HAP-1 (cell line): ENCODE measurements at regions not wholly inside any gene's neighbourhood (a gene's known extent, or its start where the extent isn't known, plus 50 kb on each side); places are given as distances from the start of the nearest gene placed in this dataset.
"Not testable (repeated sequence)": the region's sequence is repeated elsewhere in the genome, so short reads cannot be mapped to it uniquely, and the experiment has no call there.

Experiments used
- DNase-seq, 2 experiments: peaks; one replicate each; pipeline ENCODE4 v3.0.0-alpha.2; 2016 to 2020; ENCODE audit warnings: low spot score in 2 of 2
- H3K27me3 ChIP-seq: fragments of 250-450 bp; sonication (Bioruptor Pico); 2 replicates; pipeline ENCODE4 v1.5.1; 2020; ENCODE audit warnings: low read depth, mild to moderate bottlenecking, moderate library complexity
- H3K36me3 ChIP-seq: fragments of 250-450 bp; sonication (Bioruptor Pico); replicated peaks from 2 replicates; pipeline ENCODE4 v1.5.1; 2020; ENCODE audit warnings: mild to moderate bottlenecking
- H3K4me1 ChIP-seq: fragments of 250-450 bp; sonication (Bioruptor Pico); 2 replicates; pipeline ENCODE4 v1.5.1; 2020; ENCODE audit warnings: mild to moderate bottlenecking
- H3K4me3 ChIP-seq: fragments of 250-450 bp; sonication (Bioruptor Pico); 2 replicates; pipeline ENCODE4 v1.5.1; 2020; ENCODE audit warnings: mild to moderate bottlenecking, moderate library complexity
- H3K9me3 ChIP-seq: fragments of 250-450 bp; sonication (Bioruptor Pico); 2 replicates; pipeline ENCODE4 v1.5.1; 2020; ENCODE audit warnings: mild to moderate bottlenecking, moderate library complexity
- in situ Hi-C: fragments of 300-500 bp; cut with MboI; formaldehyde crosslinking; loops from 3 replicates; pipeline ENCODE4 v1.14.3; 2020; ENCODE audit warnings: low sequenced_read_pairs, inconsistent platforms, mixed read lengths

GRCh38 chr1:213357403-213357802 lies 306.4 kb downstream of the RPS6KC1 start:
- DNase-seq: no peak
- H3K4me3 ChIP-seq: no peak overlapping the region
- no peaks in the 10 kb centered on the region for H3K4me1 ChIP-seq
- in situ Hi-C loops: no loop called here
- 0 out of 2 replicates have a peak, but pooled peaks cover 3% of the 10 kb centered on the region for H3K27me3 ChIP-seq
- H3K36me3 ChIP-seq: no peaks in the 10 kb centered on the region
- no peaks in the 10 kb centered on the region for H3K9me3 ChIP-seq

GRCh38 chr1:213358368-213358767 lies 307.3 kb downstream of the RPS6KC1 start:
- H3K36me3 ChIP-seq, H3K27me3 ChIP-seq, DNase-seq, H3K9me3 ChIP-seq, in situ Hi-C loops, H3K4me3 ChIP-seq, H3K4me1 ChIP-seq: not testable (repeated sequence)

GRCh38 chr1:213362598-213362997 lies 311.6 kb downstream of the RPS6KC1 start:
- Histone ChIP-seq H3K36me3 (no peaks in the 10 kb centered on the region), H3K9me3 (no peaks in the 10 kb centered on the region), H3K4me1 (no peaks in the 10 kb centered on the region), H3K27me3 (no peaks in the 10 kb centered on the region), H3K4me3 (no peak overlapping the region)
- no peak for DNase-seq
- in situ Hi-C loops: no loop called here

GRCh38 chr1:213366141-213366831 lies 315.2 kb downstream of the RPS6KC1 start:
- H3K9me3 ChIP-seq: no peaks in the 10 kb centered on the region
- in situ Hi-C loops: no loop called here
- no peak for DNase-seq

GRCh38 chr1:213369465-213369864 lies 318.4 kb downstream of the RPS6KC1 start:
- H3K27me3 ChIP-seq: no peaks in the 10 kb centered on the region
- no peaks in the 10 kb centered on the region for H3K9me3 ChIP-seq
- DNase-seq: no peak
- in situ Hi-C loops: no loop called here
- H3K4me1 ChIP-seq: no peaks in the 10 kb centered on the region
- no peak overlapping the region for H3K4me3 ChIP-seq
- no peaks in the 10 kb centered on the region for H3K36me3 ChIP-seq

More at GRCh38 chr1:213366141-213366831, 315.2 kb downstream of the RPS6KC1 start:
- H3K36me3 ChIP-seq: no peaks in the 10 kb centered on the region
- H3K4me3 ChIP-seq: no peak overlapping the region
- no peaks in the 10 kb centered on the region for H3K4me1 ChIP-seq
- H3K27me3 ChIP-seq: no peaks in the 10 kb centered on the region

- no peak for DNase-seq
- H3K36me3 ChIP-seq: no peaks in the 10 kb centered on the region
- H3K27me3 ChIP-seq: no peaks in the 10 kb centered on the region
- in situ Hi-C loops: no loop called here
- H3K4me3 ChIP-seq: no peak overlapping the region
- H3K4me1 ChIP-seq: no peaks in the 10 kb centered on the region
- no peaks in the 10 kb centered on the region for H3K9me3 ChIP-seq
Observed at GRCh38 chr1:213370523-213370922, 319.5 kb downstream of the RPS6KC1 start.

GRCh38 chr1:213371525-213371846 lies 320.4 kb downstream of the RPS6KC1 start:
- Histone ChIP-seq H3K36me3 (no peaks in the 10 kb centered on the region), H3K4me3 (no peak overlapping the region), H3K4me1 (no peaks in the 10 kb centered on the region), H3K9me3 (no peaks in the 10 kb centered on the region), H3K27me3 (no peaks in the 10 kb centered on the region)
- DNase-seq: no peak
- in situ Hi-C loops: no loop called here

- in situ Hi-C loops: no loop called here
Observed at GRCh38 chr1:213371847-213372619, 321.0 kb downstream of the RPS6KC1 start.

GRCh38 chr1:213374369-213374768 lies 323.3 kb downstream of the RPS6KC1 start:
- no peaks in the 10 kb centered on the region for H3K27me3 ChIP-seq
- no peaks in the 10 kb centered on the region for H3K9me3 ChIP-seq
- H3K36me3 ChIP-seq: no peaks in the 10 kb centered on the region
- no peak overlapping the region for H3K4me3 ChIP-seq
- in situ Hi-C loops: no loop called here
- H3K4me1 ChIP-seq: no peaks in the 10 kb centered on the region
- DNase-seq: peak; percentile 65 to 89

More at GRCh38 chr1:213371847-213372619, 321.0 kb downstream of the RPS6KC1 start:
- Histone ChIP-seq H3K9me3 (no peaks in the 10 kb centered on the region), H3K4me3 (no peak overlapping the region), H3K4me1 (no peaks in the 10 kb centered on the region), H3K27me3 (no peaks in the 10 kb centered on the region), H3K36me3 (no peaks in the 10 kb centered on the region)
- DNase-seq: no peak

- in situ Hi-C loops: no loop called here
- H3K27me3 ChIP-seq: no peaks in the 10 kb centered on the region
- H3K9me3 ChIP-seq: no peaks in the 10 kb centered on the region
- H3K36me3 ChIP-seq: no peaks in the 10 kb centered on the region
- DNase-seq: no peak
- H3K4me3 ChIP-seq: no peak overlapping the region
- H3K4me1 ChIP-seq: no peaks in the 10 kb centered on the region
Observed at GRCh38 chr1:213375002-213375401, 324.0 kb downstream of the RPS6KC1 start.

GRCh38 chr1:213376862-213377372 lies 325.9 kb downstream of the RPS6KC1 start:
- Histone ChIP-seq H3K36me3 (no peaks in the 10 kb centered on the region), H3K27me3 (no peaks in the 10 kb centered on the region), H3K9me3 (no peaks in the 10 kb centered on the region), H3K4me1 (no peaks in the 10 kb centered on the region), H3K4me3 (no peak overlapping the region)
- DNase-seq: no peak
- in situ Hi-C loops: no loop called here

GRCh38 chr1:213380865-213381264 lies 329.8 kb downstream of the RPS6KC1 start:
- H3K4me3 ChIP-seq: no peak overlapping the region
- no peaks in the 10 kb centered on the region for H3K9me3 ChIP-seq
- no peaks in the 10 kb centered on the region for H3K27me3 ChIP-seq
- no peak for DNase-seq
- H3K4me1 ChIP-seq: no peaks in the 10 kb centered on the region
- H3K36me3 ChIP-seq: no peaks in the 10 kb centered on the region
- in situ Hi-C loops: no loop called here

- no peaks in the 10 kb centered on the region for H3K27me3 ChIP-seq
- H3K4me1 ChIP-seq: no peaks in the 10 kb centered on the region
Observed at GRCh38 chr1:213381572-213382084, 330.6 kb downstream of the RPS6KC1 start.

GRCh38 chr1:213383465-213383864 lies 332.4 kb downstream of the RPS6KC1 start:
- H3K4me3 ChIP-seq: no peak overlapping the region
- no peaks in the 10 kb centered on the region for H3K9me3 ChIP-seq
- H3K27me3 ChIP-seq: no peaks in the 10 kb centered on the region
- in situ Hi-C loops: no loop called here
- H3K4me1 ChIP-seq: no peaks in the 10 kb centered on the region
- no peak for DNase-seq
- H3K36me3 ChIP-seq: no peaks in the 10 kb centered on the region

More at GRCh38 chr1:213381572-213382084, 330.6 kb downstream of the RPS6KC1 start:
- in situ Hi-C loops: no loop called here
- no peaks in the 10 kb centered on the region for H3K36me3 ChIP-seq
- H3K4me3 ChIP-seq: no peak overlapping the region
- H3K9me3 ChIP-seq: no peaks in the 10 kb centered on the region
- no peak for DNase-seq
